ENCODE measurements at regions not wholly inside any gene's neighbourhood (a gene's known extent, or its start where the extent isn't known, plus 50 kb on each side); places are given as distances from the start of the nearest gene placed in this dataset.

- TF ChIP-seq CTCF (conservative IDR thresholded peaks at IDR 0.05; ENCODE audit: low read depth, low read length) (no peak), NFE2L2 (IDR thresholded peaks at IDR 0.05; ENCODE audit: low read depth, low read length) (no peak), MAFK (IDR thresholded peaks at IDR 0.05; ENCODE audit: low read depth, low read length) (no peak), POLR2A (IDR thresholded peaks at IDR 0.05; ENCODE audit: low read depth, low read length) (no peak), RAD21 (IDR thresholded peaks at IDR 0.05; ENCODE audit: low read length) (no peak), MAZ (IDR thresholded peaks at IDR 0.05; ENCODE audit: borderline replicate concordance, low read depth, low read length) (no peak), MXI1 (IDR thresholded peaks at IDR 0.05; ENCODE audit: borderline replicate concordance, low read depth, low read length) (no peak), RFX5 (IDR thresholded peaks at IDR 0.05; ENCODE audit: low read depth, low read length) (no peak), USF2 (IDR thresholded peaks at IDR 0.05; ENCODE audit: low read depth, low read length) (no peak), SMC3 (IDR thresholded peaks at IDR 0.05; ENCODE audit: low read depth, low read length) (no peak), CEBPB (IDR thresholded peaks at IDR 0.05; ENCODE audit: low read depth, low read length) (no peak), BHLHE40 (IDR thresholded peaks at IDR 0.05; ENCODE audit: low read depth, low read length) (no peak), RCOR1 (IDR thresholded peaks at IDR 0.05; ENCODE audit: insufficient replicate concordance, low read length) (no peak), CHD1 (IDR thresholded peaks at IDR 0.05; ENCODE audit: low read depth, low read length) (no peak)
Observed at GRCh38 chr9:131803758-131804411, 64.0 kb upstream of the RAPGEF1 start.
